Stimulated activated naive B cell treated with anti-CD40 and anti-IgM and Interleukin-4, amounts not matched to agents 10 μg/mL and 1 μg/mL and 100 μg/mL, for 72 hours (primary cell): ENCODE measurements at regions not wholly inside any gene's neighbourhood (a gene's known extent, or its start where the extent isn't known, plus 50 kb on each side); places are given as distances from the start of the nearest gene placed in this dataset.
"Not testable (repeated sequence)": the region's sequence is repeated elsewhere in the genome, so short reads cannot be mapped to it uniquely, and the experiment has no call there.

Experiments used
- ATAC-seq, 2 donors: fragments of 150-1000 bp; cut with Tn5 transposase; replicated peaks; 2 replicates each; pipeline ENCODE4 v1.10.0; 2021; ENCODE audit warnings: moderate library complexity in 1 of 2
- DNase-seq: peaks from one replicate; pipeline ENCODE4 v3.0.0; 2021
- H3K27ac Mint-ChIP-seq: one replicate; pipeline ENCODE4 v1.8.0; 2022; ENCODE audit warnings: mild to moderate bottlenecking, mixed read lengths
- H3K27me3 Mint-ChIP-seq, 2 donors: one replicate each; pipeline ENCODE4 v1.8.0; 2022; ENCODE audit warnings: mixed read lengths in 2 of 2
- H3K36me3 Mint-ChIP-seq, 2 donors: one replicate each; pipeline ENCODE4 v1.8.0; 2022; ENCODE audit warnings: mixed read lengths in 2 of 2, mild to moderate bottlenecking in 1 of 2
- H3K4me1 Mint-ChIP-seq, 2 donors: one replicate each; pipeline ENCODE4 v1.8.0; 2022; ENCODE audit warnings: mixed read lengths in 2 of 2, mild to moderate bottlenecking in 1 of 2
- H3K4me3 Mint-ChIP-seq, 2 donors: one replicate each; pipeline ENCODE4 v1.8.0; 2022; ENCODE audit warnings: mild to moderate bottlenecking in 2 of 2, mixed read lengths in 2 of 2, moderate library complexity in 1 of 2
- H3K9me3 Mint-ChIP-seq, 2 donors: one replicate each; pipeline ENCODE4 v1.8.0; 2022; ENCODE audit warnings: mixed read lengths in 2 of 2, mild to moderate bottlenecking in 1 of 2

DNA sequence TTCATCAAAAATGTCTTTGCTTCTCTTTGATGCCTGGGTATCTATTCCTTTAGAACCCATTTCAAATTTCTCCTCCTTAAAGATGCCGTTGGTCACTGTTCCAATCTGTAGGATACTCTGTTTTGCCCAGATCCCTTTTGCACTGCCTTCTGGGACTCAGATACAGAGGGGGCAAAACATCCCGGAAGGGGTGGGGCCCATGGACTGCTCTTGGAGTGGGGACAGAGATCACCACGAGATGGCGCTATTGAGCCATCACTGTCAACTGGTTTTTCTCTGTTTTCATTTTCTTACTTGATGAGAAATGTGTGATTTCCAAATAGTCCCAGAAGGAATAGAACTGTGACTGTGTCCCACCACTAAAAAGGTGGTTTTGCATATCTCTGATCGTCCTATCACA is 151.8 kb downstream of the NPIPA7 start:
- not testable (repeated sequence) for H3K27me3 Mint-ChIP-seq, H3K27ac Mint-ChIP-seq, DNase-seq, H3K36me3 Mint-ChIP-seq, H3K9me3 Mint-ChIP-seq, H3K4me3 Mint-ChIP-seq, H3K4me1 Mint-ChIP-seq
- ATAC-seq: peak; percentile 63 to 77

DNA sequence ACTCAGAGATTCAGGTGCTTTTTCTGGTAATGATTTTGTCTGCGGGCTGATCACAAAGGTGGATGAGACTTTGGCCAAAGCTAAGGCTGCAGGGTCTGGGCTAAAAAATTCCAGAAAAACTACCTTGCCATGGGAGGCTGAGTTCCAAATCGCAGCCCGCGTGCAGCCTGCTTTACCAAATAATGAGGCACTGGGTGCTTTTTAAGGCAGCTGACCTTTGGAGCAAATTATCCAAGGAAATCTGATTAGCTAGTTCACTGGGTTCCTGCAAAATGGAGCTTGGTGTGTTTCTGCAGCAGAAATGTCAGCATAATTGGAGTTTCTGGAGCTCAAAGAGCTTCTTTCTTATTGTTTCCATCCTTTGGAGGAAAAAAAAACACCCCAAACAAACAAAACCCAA is 156.6 kb downstream of the NPIPA7 start:
- ATAC-seq, H3K27me3 Mint-ChIP-seq, H3K36me3 Mint-ChIP-seq, H3K9me3 Mint-ChIP-seq, DNase-seq, H3K27ac Mint-ChIP-seq, H3K4me3 Mint-ChIP-seq, H3K4me1 Mint-ChIP-seq: not testable (repeated sequence)

DNA sequence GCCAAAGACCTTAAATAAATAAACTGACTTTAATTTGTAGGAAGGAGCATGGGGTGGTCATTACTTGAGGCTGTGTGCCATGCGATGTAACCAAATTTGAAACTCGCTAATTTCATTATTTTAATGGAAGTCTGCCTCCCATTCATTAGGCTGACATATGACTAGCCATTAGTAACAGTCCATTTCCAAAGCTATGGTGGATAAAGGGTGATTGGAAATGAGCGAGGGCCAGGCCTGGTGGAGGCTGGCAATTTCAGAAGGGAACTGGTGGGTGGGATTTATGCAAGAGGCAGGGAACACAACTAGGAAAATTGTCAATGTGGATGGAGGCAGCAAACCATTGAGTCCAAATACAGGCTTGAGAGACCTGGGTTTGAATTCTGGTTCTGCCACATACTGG is 157.2 kb downstream of the NPIPA7 start:
- not testable (repeated sequence) for H3K4me3 Mint-ChIP-seq, H3K4me1 Mint-ChIP-seq, DNase-seq, H3K36me3 Mint-ChIP-seq, ATAC-seq, H3K27me3 Mint-ChIP-seq, H3K9me3 Mint-ChIP-seq, H3K27ac Mint-ChIP-seq

DNA sequence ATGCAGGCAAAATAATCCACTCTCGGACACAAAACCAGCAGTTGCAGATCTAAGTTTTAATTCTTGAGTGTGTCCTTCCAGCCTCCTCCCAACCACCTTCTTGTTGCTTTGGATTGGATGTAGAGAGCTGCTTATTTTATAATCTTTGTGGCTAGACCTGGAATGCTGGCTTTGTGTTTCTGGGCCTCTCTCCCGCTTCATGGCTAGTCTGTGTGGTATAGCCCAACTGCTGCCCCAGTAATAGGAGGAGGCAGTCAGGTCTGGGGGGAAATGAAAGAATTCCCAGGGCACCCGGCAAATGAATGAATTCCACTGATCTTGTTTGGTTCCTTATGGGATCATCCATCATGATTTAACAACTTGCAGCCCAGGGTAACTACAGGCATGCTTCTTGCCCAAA is 170.8 kb downstream of the NPIPA7 start:
- not testable (repeated sequence) for H3K27me3 Mint-ChIP-seq, H3K36me3 Mint-ChIP-seq, DNase-seq, H3K4me1 Mint-ChIP-seq, H3K9me3 Mint-ChIP-seq, ATAC-seq, H3K4me3 Mint-ChIP-seq, H3K27ac Mint-ChIP-seq

DNA sequence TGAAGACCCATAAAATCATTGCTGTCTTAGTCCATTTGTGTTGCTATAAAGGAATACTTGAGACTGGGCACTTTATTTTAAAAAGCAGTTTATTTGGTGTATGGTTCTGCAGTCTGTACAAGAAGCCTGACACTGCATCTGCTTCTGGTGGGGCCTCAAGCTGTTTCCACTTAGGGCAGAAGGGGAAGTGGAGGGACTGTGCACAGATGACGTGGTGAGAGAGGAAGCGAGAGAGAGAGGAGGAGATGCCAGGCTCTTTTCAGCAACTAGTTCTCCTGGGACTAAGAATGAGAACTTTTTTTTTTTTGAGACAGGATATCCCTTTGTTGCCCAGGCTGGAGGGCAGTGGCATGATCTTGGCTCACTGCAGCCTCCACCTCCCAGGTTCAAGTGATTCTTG is 171.9 kb downstream of the NPIPA7 start:
- ATAC-seq: peak; percentile 86 to 96
- H3K9me3 Mint-ChIP-seq, H3K4me1 Mint-ChIP-seq, H3K27ac Mint-ChIP-seq, H3K36me3 Mint-ChIP-seq, H3K27me3 Mint-ChIP-seq, H3K4me3 Mint-ChIP-seq: not testable (repeated sequence)
- peak; percentile 9 for DNase-seq

DNA sequence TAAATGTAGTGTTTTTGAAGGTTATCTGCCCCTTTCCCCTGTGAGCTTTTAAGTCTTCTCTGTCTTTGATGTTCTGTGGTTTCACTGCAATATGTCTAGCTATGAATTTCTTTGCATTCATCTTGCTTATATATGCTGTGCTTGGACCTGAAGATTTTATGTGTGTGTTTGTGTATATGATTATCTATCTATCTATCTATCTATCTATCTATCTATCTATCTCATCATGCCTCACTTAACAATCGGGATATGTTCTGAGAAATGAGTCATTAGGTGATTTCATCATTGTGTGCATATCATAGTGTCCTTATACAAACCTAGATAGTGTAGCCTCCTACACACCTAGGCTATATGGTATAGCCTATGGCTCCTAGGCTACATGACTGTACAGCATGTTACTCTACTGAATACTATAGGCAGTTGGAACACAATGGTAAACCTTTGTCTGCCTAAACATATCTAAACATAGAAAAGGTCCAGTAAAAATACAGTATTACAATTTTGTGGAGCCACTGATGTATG is 173.9 kb downstream of the NPIPA7 start:
- H3K4me1 Mint-ChIP-seq, H3K36me3 Mint-ChIP-seq, H3K27ac Mint-ChIP-seq, H3K4me3 Mint-ChIP-seq, H3K9me3 Mint-ChIP-seq, H3K27me3 Mint-ChIP-seq, DNase-seq: not testable (repeated sequence)
- ATAC-seq: peak in 1 of 2 donors; percentile 58

DNA sequence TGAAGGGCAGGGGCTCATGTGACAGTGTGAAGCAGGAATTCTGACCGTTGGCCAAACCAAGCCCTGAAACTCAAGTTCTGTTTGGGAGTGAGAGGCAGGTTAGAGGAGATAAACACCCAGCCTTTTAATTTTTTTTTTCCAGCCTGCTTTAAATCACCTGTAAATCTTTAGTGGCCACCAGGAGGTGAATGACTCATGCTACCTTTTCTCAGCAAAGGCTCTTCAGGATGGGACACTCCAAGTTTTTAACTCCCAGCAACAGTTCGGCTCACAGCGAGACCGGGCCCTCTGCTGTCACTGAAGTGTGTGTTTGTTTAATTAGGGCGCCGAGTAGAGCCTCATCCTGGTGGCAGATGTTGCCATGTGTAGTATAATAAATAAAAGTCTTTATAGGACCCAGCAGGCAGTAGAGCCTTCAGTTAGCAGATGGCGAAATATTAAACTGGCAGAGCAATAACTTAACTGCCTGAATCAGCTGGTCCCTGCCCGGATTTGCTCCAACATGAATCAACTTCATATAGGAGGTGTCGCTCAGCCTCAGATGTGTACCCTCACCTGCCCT is 180.3 kb downstream of the NPIPA7 start:
- ATAC-seq, DNase-seq, H3K4me1 Mint-ChIP-seq: not testable (repeated sequence)

DNA sequence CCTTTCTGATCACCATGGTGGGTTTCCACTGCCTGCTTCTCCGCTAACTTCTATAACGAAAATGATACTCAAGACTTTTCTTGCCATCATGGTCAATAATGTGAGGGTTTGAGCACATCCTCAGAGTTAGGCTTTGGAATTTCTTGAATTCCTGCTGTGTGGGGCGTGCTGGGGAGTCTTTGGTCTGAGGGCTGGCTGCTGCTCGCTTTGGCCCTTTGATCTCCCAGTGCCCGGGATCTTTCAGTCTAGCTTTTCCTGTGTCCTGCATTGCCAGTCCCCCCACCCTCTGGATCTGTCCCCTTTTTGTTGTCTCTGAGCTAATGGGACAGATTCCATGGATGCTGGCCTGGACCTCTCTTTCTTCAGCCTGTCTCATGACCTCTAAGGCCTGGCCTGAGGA is 182.6 kb downstream of the NPIPA7 start:
- H3K27me3 Mint-ChIP-seq, H3K4me3 Mint-ChIP-seq, DNase-seq, H3K27ac Mint-ChIP-seq, H3K9me3 Mint-ChIP-seq, H3K36me3 Mint-ChIP-seq, ATAC-seq, H3K4me1 Mint-ChIP-seq: not testable (repeated sequence)

More for the DNA sequence above, 180.3 kb downstream of the NPIPA7 start:
- peaks cover 7 to 11% of the 10 kb centered on the region in 2 donors for H3K27me3 Mint-ChIP-seq
- not testable (repeated sequence) for H3K36me3 Mint-ChIP-seq, H3K4me3 Mint-ChIP-seq, H3K9me3 Mint-ChIP-seq, H3K27ac Mint-ChIP-seq

DNA sequence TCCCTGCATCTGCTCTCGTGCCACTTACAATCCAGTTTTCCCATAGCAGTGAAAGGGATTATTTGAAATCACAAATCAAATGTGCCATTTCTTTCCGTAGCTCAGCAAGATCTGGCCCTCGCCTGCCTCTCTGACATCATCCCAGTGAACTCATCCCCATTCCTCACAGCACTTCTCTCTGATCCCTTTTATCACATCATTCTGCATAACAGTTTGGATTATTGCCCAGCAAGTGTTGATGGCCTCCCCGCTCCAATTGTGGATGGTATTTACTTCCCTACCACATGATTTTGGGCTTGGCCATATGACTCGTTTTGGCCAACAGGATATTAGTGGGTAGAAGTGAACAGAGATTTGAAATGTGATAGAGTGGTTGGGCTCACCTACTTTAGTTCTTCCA is 185.0 kb downstream of the NPIPA7 start:
- DNase-seq, H3K4me3 Mint-ChIP-seq, H3K27me3 Mint-ChIP-seq, H3K9me3 Mint-ChIP-seq, H3K4me1 Mint-ChIP-seq, ATAC-seq, H3K36me3 Mint-ChIP-seq, H3K27ac Mint-ChIP-seq: not testable (repeated sequence)

DNA sequence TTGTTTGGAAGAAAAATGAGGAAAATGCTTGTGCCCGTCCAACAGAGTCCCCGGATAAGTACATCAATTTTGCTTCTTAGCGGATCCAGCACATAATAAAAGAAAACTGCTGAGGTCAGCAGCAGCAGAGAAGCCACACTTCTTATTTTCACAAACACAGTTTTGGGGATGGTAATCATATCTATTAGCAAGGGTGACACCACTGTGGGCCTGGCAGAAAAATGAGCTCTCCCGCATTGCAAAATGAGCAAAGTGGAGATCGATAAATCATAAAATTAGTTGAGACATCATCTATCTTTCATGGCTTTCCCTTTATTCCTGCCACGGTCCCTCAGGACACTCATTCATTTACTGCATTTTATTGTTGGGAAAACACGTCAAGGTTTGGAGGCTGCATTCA is 186.4 kb downstream of the NPIPA7 start:
- not testable (repeated sequence) for H3K4me1 Mint-ChIP-seq

DNA sequence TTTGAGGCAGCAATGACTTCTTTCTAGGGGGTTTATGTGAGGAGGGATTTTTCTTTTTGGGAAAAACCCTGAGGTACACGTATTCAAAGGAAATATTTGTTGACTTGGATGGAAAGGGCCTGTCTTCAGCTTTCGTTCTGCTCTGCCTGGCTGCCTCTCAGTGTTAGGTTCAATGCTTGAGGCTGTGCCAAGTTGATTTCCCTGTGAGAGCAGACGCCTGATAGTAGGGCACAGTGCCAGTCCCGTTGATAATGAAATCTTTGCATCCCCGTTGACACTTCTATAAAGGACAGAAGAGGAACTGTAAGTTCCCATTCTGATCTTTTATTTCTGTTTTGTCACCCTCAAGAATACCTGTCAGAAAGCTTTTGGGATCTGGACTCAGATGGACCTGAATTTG is 191.1 kb downstream of the NPIPA7 start:
- H3K4me1 Mint-ChIP-seq, H3K9me3 Mint-ChIP-seq, H3K27ac Mint-ChIP-seq, H3K4me3 Mint-ChIP-seq, DNase-seq, ATAC-seq, H3K27me3 Mint-ChIP-seq, H3K36me3 Mint-ChIP-seq: not testable (repeated sequence)

More for the DNA sequence above, 186.4 kb downstream of the NPIPA7 start:
- not testable (repeated sequence) for DNase-seq, H3K27ac Mint-ChIP-seq, H3K4me3 Mint-ChIP-seq, H3K9me3 Mint-ChIP-seq, H3K36me3 Mint-ChIP-seq, H3K27me3 Mint-ChIP-seq, ATAC-seq

DNA sequence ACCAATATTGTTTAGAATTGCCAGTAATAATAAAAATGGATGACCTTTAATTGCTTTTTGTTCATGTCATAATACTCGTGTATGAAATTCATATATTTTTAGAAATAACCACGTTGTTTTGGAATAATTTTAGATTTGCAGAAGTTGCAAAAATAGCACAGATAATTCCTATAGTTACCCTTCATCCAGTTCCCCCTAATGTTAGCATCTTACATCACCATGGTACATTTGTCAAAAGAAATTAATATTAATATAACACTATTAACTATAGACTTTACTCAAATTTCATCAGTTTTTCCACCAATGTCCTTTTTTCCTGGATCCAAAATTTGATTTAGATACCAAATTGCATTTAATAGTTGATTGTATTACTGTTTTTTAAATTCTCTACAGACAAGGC is 191.9 kb downstream of the NPIPA7 start:
- H3K4me3 Mint-ChIP-seq, H3K27ac Mint-ChIP-seq, H3K4me1 Mint-ChIP-seq, ATAC-seq, H3K36me3 Mint-ChIP-seq, H3K9me3 Mint-ChIP-seq, H3K27me3 Mint-ChIP-seq, DNase-seq: not testable (repeated sequence)

DNA sequence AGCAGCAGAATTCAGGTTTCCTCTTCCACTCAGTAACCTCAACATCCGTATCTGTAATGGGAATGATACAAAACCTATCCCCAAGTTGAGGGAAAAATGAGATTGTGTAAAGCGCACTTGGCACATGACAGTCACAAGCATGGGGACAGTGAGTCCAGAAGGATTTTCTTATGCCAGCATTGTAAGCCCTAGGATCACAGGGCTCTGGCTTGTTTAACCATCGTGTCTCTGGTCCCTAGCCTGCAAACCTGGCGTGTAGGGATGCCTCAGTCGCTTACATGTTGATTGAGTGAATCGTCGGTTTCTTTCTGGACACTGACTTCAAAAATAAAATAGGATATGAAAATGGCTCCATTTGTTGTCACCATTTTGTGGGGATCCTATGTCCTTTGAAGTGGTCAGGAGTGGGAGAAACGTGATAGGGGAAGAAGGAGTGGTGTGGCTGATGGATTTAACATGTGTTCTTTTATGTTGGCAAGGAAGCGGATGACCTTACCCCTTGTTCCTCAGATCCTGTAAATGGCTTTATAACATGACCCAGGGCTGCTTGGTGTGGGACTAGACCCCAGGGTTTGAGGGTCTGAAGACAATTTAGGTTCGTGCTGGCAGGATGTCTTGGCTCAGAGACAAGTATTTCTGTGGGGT is 193.3 kb downstream of the NPIPA7 start:
- not testable (repeated sequence) for H3K27me3 Mint-ChIP-seq, DNase-seq, H3K27ac Mint-ChIP-seq, ATAC-seq, H3K36me3 Mint-ChIP-seq, H3K4me3 Mint-ChIP-seq, H3K9me3 Mint-ChIP-seq, H3K4me1 Mint-ChIP-seq

DNA sequence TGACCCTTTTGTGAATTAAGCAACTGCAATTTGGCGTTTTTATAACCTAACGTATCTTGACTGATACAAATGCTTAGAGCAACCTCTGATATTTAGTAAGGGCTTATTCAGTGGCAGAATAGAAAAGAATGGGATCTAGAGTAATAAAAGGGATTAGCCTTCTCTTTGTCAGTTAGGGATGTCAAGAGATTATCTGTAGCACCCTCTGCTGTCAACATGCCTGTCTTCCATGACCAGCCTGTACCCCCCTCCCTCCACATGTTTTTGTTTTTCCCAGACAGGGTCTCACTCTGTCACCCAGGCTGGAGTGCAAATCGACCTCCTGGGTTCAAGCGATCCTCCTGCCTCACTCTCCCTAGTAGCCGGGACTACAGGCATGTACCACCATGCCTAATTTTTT is 198.1 kb downstream of the NPIPA7 start:
- not testable (repeated sequence) for H3K9me3 Mint-ChIP-seq, H3K27me3 Mint-ChIP-seq, ATAC-seq, H3K4me3 Mint-ChIP-seq, H3K4me1 Mint-ChIP-seq, H3K36me3 Mint-ChIP-seq, DNase-seq
- peak overlapping the region; percentile 51 for H3K27ac Mint-ChIP-seq

DNA sequence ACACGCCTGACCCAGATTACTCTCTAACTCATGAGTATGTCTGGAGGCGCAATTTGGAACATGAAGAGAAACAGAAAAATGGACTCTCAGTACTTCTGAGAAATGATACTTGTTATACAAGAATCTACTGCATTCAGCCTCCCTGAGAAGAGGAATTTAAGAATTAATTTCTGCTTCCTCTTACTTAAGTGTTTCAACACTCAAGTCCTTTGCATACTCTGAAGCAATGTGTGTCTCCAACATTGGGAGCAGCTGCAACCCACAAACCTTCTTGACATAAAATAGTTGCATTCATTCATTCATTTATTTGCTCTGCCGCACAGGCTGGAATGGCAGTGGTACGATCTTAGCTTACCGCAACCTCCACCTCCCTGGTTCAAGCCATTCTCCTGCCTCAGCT is 199.8 kb downstream of the NPIPA7 start:
- Mint-ChIP-seq H3K4me3 (no peak overlapping the region), H3K4me1 (no peaks in the 10 kb centered on the region), H3K27me3 (peaks cover 0 to 4% of the 10 kb centered on the region in 2 donors), H3K27ac (no peak overlapping the region), H3K36me3 (peaks cover 2 to 4% of the 10 kb centered on the region in 2 donors), H3K9me3 (peaks cover 5 to 8% of the 10 kb centered on the region in 2 donors)
- no peak for DNase-seq
- no peak for ATAC-seq
